T-helper 17 cell (primary cell): ENCODE measurements at regions not wholly inside any gene's neighbourhood (a gene's known extent, or its start where the extent isn't known, plus 50 kb on each side); places are given as distances from the start of the nearest gene placed in this dataset.
"Not testable (repeated sequence)": the region's sequence is repeated elsewhere in the genome, so short reads cannot be mapped to it uniquely, and the experiment has no call there.

ENCODE experiments used
- ATAC-seq: fragments of 150-1000 bp; cut with Tn5 transposase; 2 replicates; pipeline ENCODE4 v1.10.0; 2021; ENCODE audit warnings: mild to moderate bottlenecking, moderate library complexity
- DNase-seq, 3 donors: peaks; one replicate each; pipeline versions ENCODE4 v3.0.0 to v3.0.0-alpha.2; 2020 to 2021
- H3K9me3 ChIP-seq: one replicate; pipeline ENCODE4 v1.7.0; 2013; ENCODE audit warnings: low read length, mild to moderate bottlenecking; ENCODE audit not compliant: control insufficient read depth, poor library complexity, severe bottlenecking
- H3K27ac Mint-ChIP-seq: one replicate; pipeline ENCODE4 v1.8.0; 2022; ENCODE audit warnings: mild to moderate bottlenecking, moderate library complexity, mixed read lengths
- H3K27me3 Mint-ChIP-seq: one replicate; pipeline ENCODE4 v1.8.0; 2022; ENCODE audit warnings: mixed read lengths
- H3K36me3 Mint-ChIP-seq: one replicate; pipeline ENCODE4 v1.8.0; 2022; ENCODE audit warnings: low read depth, mixed read lengths
- H3K4me1 Mint-ChIP-seq: one replicate; pipeline ENCODE4 v1.8.0; 2022; ENCODE audit warnings: mild to moderate bottlenecking, mixed read lengths
- H3K4me3 Mint-ChIP-seq: one replicate; pipeline ENCODE4 v1.8.0; 2022; ENCODE audit warnings: mild to moderate bottlenecking, moderate library complexity, mixed read lengths

DNA sequence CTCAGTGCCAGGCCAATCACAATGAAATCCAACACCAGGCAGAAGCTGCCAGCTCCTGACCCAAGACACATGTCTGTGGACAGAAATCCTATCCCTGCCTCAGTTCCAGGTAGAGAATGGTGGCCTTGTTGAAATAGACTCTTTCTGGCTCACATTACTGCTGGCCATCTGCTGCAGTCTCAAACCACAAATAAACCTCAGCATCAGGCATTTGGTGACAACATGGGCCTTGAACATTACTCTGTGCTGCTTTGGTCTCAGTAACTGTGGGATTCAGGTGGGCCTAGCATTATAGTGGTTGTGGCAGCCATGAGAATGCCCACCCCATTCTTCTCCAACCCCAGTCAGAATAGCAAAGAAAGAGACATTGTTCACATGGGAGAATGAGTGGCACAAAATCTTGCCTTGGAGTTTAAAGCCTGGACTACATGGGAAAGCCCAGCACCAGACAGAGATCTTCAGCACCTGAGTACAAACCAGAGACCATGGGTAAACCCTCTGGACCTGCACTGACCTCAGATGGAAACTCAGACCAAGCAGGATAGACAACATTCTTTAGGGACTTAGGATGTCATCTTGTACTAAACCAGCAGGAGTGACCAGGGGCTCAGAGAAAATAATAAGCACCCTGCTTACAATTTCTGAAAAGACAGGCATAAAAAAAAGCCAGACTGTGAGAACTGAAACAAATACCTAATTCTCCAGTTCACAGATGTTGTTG is 50.4 kb upstream of the TRAM1L1 start:
- no peak overlapping the region for H3K27ac Mint-ChIP-seq
- no peaks in the 10 kb centered on the region for H3K9me3 ChIP-seq
- H3K4me1 Mint-ChIP-seq, result no peaks in the 10 kb centered on the region
- H3K27me3 Mint-ChIP-seq, result no peaks in the 10 kb centered on the region
- DNase-seq, result no peak
- H3K4me3 Mint-ChIP-seq, result no peak overlapping the region
- H3K36me3 Mint-ChIP-seq, result no peaks in the 10 kb centered on the region
- ATAC-seq, result no peak

DNA sequence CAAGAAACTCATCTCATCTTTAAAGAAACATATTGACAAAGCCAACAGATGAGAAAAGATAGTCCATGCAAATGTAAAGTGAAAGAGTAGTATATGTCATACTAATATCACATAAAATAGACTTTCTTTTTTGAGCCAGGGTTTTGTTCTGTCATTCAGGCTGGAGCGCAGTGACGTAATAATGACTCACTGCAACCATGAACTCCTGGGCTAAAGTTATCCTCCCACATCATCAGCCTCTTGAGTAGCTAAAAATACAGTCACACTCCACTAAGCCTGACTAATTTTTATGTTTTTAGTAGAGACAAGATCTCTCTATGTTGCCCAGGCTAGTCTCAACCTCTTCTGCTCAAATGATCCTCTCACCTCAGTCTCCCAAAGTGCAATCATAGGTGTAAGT is 51.8 kb upstream of the TRAM1L1 start:
- no peak overlapping the region for H3K27ac Mint-ChIP-seq
- no peaks in the 10 kb centered on the region for H3K36me3 Mint-ChIP-seq

DNA sequence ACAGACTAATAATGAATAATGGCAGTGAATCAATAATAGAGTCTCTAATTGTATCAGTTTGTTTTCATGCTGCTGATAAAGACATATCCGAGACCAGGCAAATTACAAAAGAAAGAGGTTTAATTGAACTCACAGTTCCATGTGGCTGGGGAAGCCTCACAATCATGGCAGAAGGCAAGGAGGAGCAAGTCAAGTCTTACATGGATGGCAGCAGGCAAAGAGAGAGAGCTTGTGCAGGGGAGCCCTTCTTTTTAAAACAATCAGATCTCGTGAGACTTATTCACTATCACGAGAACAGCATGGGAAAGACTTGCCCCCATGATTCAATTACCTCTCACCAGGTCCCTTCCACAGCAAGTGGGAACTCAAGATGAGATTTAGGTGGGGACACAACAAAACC is 53.4 kb upstream of the TRAM1L1 start:
- not testable (repeated sequence) for H3K27me3 Mint-ChIP-seq, H3K27ac Mint-ChIP-seq, H3K4me3 Mint-ChIP-seq, DNase-seq, H3K9me3 ChIP-seq, H3K4me1 Mint-ChIP-seq, ATAC-seq, H3K36me3 Mint-ChIP-seq

More for the DNA sequence above, 51.8 kb upstream of the TRAM1L1 start:
- H3K9me3 ChIP-seq, result no peaks in the 10 kb centered on the region
- ATAC-seq, result no peak
- Mint-ChIP-seq H3K27me3 (no peaks in the 10 kb centered on the region), H3K4me1 (no peaks in the 10 kb centered on the region), H3K4me3 (no peak overlapping the region)
- DNase-seq, result no peak

DNA sequence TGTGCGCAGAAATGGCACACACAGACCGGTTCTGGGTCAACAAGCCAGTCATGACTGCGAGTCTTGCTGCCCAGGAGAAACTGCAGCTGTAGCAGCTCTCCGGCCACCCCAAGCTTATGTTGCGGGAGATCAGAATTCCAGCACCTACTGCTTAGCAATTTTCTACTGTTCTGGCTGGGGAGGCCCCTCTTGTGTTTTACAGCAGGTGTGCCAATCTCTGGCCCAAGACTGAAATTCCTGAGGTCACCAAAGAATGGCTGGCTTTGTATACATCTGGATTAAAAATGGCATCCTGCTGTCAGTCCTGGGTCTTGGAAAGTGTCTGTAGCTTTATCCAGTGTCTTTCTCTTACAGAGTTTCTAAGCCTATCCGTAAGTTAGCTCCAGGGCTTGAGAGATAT is 68.9 kb upstream of the TRAM1L1 start:
- no peaks in the 10 kb centered on the region for H3K27me3 Mint-ChIP-seq
- H3K4me1 Mint-ChIP-seq, result no peaks in the 10 kb centered on the region
- no peak for DNase-seq
- no peaks in the 10 kb centered on the region for H3K36me3 Mint-ChIP-seq
- no peak overlapping the region for H3K27ac Mint-ChIP-seq
- no peaks in the 10 kb centered on the region for H3K9me3 ChIP-seq
- no peak overlapping the region for H3K4me3 Mint-ChIP-seq
- no peak for ATAC-seq

DNA sequence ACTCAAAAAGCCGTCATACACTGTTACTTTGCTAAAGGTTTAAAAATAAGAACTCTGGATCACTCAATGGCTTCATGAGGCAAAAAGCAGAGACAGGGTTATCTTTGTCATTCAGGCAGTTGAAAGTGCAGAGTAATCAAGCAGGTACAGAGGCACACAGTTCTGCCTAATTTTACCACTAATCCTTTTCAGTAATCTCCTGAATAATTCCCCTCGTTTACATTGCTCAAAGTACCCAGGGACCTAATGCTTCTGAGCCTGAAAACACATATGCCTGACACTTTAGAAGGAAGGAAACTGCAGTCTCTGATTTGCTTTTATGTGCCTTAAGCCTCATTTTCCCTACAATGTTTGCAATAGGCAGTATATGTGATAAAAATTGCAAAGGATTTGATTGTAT is 71.4 kb upstream of the TRAM1L1 start:
- Mint-ChIP-seq H3K27ac (no peak overlapping the region), H3K36me3 (no peaks in the 10 kb centered on the region), H3K27me3 (no peaks in the 10 kb centered on the region), H3K4me3 (no peak overlapping the region), H3K4me1 (no peaks in the 10 kb centered on the region)
- DNase-seq, result no peak
- ATAC-seq, result no peak
- H3K9me3 ChIP-seq, result no peaks in the 10 kb centered on the region

DNA sequence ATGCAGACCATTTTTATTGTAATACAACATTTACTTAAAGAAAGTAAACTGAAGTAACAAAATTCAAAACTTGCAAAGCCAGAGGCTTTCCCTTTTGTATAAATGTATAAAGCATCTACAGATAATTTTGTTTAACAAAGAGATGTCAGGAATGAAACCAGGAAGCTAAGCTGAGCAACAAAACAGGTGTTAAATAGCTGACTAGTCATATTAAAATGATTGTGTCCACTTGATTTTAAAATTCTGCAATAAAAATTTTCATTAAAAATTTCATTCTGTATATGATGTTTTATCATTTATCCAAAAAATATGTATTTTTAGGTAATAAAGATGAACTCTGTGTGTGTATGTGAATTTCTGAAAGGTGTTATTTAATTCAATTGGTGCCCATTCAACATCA is 72.0 kb upstream of the TRAM1L1 start:
- no peaks in the 10 kb centered on the region for H3K27me3 Mint-ChIP-seq
- ATAC-seq, result no peak
- no peak overlapping the region for H3K27ac Mint-ChIP-seq
- no peak for DNase-seq
- no peaks in the 10 kb centered on the region for H3K36me3 Mint-ChIP-seq
- H3K4me3 Mint-ChIP-seq, result no peak overlapping the region
- no peaks in the 10 kb centered on the region for H3K9me3 ChIP-seq
- no peaks in the 10 kb centered on the region for H3K4me1 Mint-ChIP-seq

DNA sequence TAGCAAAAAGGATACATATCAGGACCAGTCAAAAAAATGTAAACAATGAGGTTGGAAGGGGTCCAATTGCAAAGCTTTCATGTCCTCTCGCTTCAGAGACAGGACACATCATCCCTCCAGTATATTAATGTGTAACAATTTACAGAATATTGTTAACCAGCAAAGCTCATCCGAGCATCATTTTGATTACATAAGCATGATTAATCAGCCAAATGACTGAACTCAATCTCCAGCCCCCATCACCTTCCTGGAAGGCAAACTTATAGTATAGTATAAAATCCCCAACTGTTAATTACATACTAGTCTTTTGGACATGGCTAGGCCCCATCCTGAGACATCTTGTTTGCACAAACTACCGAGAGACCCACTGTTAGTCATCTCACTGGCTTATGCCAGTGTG is 77.6 kb upstream of the TRAM1L1 start:
- Mint-ChIP-seq H3K27ac (no peak overlapping the region), H3K36me3 (no peaks in the 10 kb centered on the region), H3K27me3 (no peaks in the 10 kb centered on the region), H3K4me3 (no peak overlapping the region), H3K4me1 (no peaks in the 10 kb centered on the region)
- H3K9me3 ChIP-seq, result no peaks in the 10 kb centered on the region
- ATAC-seq, result no peak
- DNase-seq, result no peak

DNA sequence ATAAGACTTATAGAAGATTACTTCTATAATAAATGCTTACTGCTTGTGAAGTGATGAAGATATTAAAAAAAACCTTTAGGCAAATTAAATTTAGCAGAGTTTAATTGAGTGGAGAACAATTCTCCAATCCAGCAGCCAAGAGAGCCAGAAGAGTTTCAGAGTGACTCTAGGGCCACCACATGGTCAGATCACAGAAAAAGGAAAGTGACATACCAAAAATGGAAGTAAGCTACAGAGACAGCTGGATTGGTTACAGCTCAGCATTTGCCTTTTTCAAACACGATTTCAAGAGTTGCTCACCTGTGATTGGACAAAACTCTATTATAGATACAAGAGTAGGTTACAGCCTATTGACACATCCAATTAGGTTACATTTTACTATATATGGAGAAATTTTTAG is 79.0 kb upstream of the TRAM1L1 start:
- H3K9me3 ChIP-seq, result no peaks in the 10 kb centered on the region
- Mint-ChIP-seq H3K4me3 (no peak overlapping the region), H3K4me1 (no peaks in the 10 kb centered on the region), H3K36me3 (no peaks in the 10 kb centered on the region), H3K27ac (no peak overlapping the region), H3K27me3 (no peaks in the 10 kb centered on the region)
- ATAC-seq (no peak), DNase-seq (no peak)

DNA sequence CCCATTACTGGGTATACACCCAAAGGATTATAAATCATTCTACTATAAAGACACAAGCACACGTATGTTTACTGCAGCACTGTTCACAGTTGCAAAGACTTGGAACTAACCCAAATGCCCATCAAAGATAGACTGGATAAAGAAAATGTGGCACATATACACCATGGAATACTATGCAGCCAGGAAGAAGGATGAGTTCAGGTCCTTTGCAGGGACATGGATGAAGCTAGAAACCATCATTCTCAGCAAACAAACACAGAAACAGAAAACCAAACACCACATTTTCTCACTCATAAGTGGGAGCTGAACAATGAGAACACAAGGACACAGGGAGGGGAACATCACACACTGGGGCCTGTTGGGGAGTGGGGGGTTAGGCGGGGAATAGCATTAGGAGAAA is 90.0 kb upstream of the TRAM1L1 start:
- not testable (repeated sequence) for H3K27ac Mint-ChIP-seq, H3K4me1 Mint-ChIP-seq, H3K4me3 Mint-ChIP-seq, H3K27me3 Mint-ChIP-seq, H3K36me3 Mint-ChIP-seq, H3K9me3 ChIP-seq, DNase-seq, ATAC-seq

DNA sequence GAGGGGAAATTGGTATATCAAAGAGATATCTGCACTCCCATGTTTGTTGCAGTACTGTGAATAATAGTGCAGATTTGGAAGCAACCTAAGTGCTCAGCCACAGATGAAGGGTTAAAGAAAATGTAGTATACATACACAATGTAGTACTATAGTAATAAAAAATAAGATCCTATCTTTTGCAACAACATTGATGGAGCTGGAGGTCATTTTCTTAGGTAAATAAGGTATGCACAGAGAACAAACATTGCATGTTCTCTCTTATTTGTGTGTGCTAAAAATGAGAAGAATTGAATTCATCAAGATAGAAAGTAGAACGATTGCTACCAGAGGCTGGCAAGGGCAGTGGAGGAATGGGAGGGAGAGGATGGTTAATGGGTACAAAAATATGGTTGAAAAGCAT is 117.9 kb upstream of the TRAM1L1 start:
- ATAC-seq, result no peak
- H3K4me3 Mint-ChIP-seq, result no peak overlapping the region
- no peak overlapping the region for H3K27ac Mint-ChIP-seq
- no peaks in the 10 kb centered on the region for H3K27me3 Mint-ChIP-seq
- H3K36me3 Mint-ChIP-seq, result no peaks in the 10 kb centered on the region
- DNase-seq, result no peak
- no peaks in the 10 kb centered on the region for H3K4me1 Mint-ChIP-seq
- H3K9me3 ChIP-seq, result no peaks in the 10 kb centered on the region

DNA sequence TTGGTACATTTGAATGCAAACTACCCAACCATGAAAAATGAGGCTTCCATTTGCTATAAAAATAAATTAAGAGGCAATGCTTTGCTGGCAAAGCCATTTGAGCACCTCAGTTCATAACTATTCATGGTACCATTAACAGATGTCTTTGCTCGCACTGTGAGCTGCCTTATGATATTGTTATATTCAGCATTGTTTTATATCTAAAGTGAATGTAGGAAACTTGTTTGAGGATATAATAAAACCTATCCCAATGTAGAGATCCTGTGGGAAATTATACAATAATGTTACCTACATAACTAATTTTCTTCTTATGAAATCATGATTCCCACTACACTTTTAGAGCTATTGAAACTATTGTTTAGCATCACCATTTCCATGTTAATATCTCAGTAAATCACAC is 125.2 kb upstream of the TRAM1L1 start:
- H3K4me3 Mint-ChIP-seq, result no peak overlapping the region
- ATAC-seq, result no peak
- no peak overlapping the region for H3K27ac Mint-ChIP-seq
- no peak for DNase-seq
- H3K9me3 ChIP-seq, result no peaks in the 10 kb centered on the region
- H3K4me1 Mint-ChIP-seq, result no peaks in the 10 kb centered on the region
- no peaks in the 10 kb centered on the region for H3K36me3 Mint-ChIP-seq
- H3K27me3 Mint-ChIP-seq, result no peaks in the 10 kb centered on the region

DNA sequence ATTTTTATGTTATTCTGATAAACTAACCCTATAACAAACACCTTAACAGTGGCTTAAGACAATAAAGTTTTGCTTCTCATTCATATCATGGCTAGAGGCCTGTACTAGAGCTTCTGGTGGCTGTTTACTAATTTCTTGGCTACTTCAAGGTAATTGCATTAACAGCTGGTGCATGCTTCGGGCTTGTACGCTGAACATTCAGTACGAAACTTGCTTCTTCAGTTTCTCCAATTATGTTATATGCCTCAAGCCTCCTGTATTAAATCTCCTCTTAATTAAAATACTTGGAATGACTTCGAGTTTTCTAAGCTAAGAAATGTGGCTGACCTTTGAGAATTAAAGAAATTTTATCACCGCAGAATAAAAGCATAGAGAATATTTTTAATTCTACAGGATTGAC is 138.9 kb upstream of the TRAM1L1 start:
- H3K9me3 ChIP-seq, result no peaks in the 10 kb centered on the region
- Mint-ChIP-seq H3K27ac (no peak overlapping the region), H3K36me3 (no peaks in the 10 kb centered on the region), H3K4me1 (no peaks in the 10 kb centered on the region), H3K27me3 (no peaks in the 10 kb centered on the region), H3K4me3 (no peak overlapping the region)
- DNase-seq (no peak), ATAC-seq (no peak)

DNA sequence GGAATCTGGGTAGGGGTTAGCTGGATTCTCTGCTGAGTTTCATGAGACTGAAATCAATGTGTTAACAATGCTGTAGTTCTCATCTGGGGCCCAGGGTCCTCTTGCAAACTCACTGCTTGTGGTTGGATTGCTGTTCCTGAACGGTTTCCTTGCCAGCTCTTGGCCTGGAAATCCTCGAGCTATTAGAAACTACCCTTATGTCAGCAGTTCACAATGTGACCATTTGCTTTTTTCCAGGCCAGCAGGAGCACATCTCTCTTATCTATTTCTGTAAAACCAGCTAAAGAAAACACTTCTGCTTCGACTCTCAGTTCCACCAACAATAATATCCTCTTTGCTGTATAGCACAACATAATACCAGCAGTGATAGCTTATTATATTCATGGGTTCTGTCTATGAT is 140.1 kb upstream of the TRAM1L1 start:
- H3K9me3 ChIP-seq, result no peaks in the 10 kb centered on the region
- H3K27me3 Mint-ChIP-seq, result no peaks in the 10 kb centered on the region
- H3K36me3 Mint-ChIP-seq, result no peaks in the 10 kb centered on the region
- H3K4me3 Mint-ChIP-seq, result no peak overlapping the region
- H3K4me1 Mint-ChIP-seq, result no peaks in the 10 kb centered on the region
- DNase-seq (no peak), ATAC-seq (no peak)
- H3K27ac Mint-ChIP-seq, result no peak overlapping the region

DNA sequence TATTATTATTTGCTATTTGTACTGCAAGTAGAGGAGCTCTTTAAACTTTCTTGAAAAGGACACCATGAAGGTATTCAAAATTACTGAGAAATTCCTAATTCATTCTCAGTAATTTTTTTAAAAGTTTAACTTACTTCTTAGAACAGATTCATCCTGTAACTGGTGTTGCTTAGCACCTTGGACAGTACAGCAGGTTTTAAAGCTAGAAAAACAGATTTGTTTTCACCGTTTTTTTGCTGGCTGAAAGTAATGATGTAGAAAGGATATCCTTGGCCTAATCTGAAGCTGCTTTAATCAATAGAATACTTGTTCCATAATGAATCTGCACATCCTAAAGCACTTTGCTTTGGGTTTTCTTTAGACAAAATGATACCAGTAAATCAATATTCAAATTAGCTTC is 142.5 kb upstream of the TRAM1L1 start:
- H3K4me3 Mint-ChIP-seq, result no peak overlapping the region
- DNase-seq (no peak), ATAC-seq (no peak)
- H3K27me3 Mint-ChIP-seq, result no peaks in the 10 kb centered on the region
- no peaks in the 10 kb centered on the region for H3K36me3 Mint-ChIP-seq
- no peak overlapping the region for H3K27ac Mint-ChIP-seq
- H3K4me1 Mint-ChIP-seq, result no peaks in the 10 kb centered on the region
- no peaks in the 10 kb centered on the region for H3K9me3 ChIP-seq
